H1 (cell line): ENCODE measurements at regions not wholly inside any gene's neighbourhood (a gene's known extent, or its start where the extent isn't known, plus 50 kb on each side); places are given as distances from the start of the nearest gene placed in this dataset.

Experiments used
- SAP30 ChIP-seq: fragments of 300-600 bp; sonication (generic); IDR thresholded peaks from 2 replicates; pipeline ENCODE4 v1.7.1; 2012; ENCODE audit warnings: low read length, moderate library complexity, mild to moderate bottlenecking, inconsistent platforms; ENCODE audit not compliant: insufficient read depth, insufficient replicate concordance

DNA sequence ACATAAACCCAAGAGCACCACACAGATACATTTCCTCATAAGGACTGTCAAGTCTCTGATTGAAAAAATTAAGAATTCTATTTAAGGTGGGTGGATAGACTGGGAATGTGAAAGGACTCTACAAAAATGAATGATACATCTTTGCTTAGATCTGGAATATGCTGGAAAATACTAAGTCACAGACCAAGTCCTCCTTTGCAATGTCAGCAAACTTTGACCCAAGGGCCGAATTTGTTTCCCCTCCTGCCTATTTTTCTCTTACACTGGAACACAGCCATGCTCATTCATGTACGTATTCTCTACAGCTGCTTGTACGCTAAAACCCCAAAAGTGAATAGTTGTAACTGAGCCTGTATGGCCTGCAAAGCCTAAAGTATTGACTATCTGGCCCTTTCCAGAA, 180.7 kb downstream of the ADSS2 start (continued):
- no peak for TF ChIP-seq SAP30
